NT2/D1 (cell line): ENCODE measurements at regions not wholly inside any gene's neighbourhood (a gene's known extent, or its start where the extent isn't known, plus 50 kb on each side); places are given as distances from the start of the nearest gene placed in this dataset.

Source experiments
- SUZ12 ChIP-seq: IDR thresholded peaks from 2 replicates; pipeline ENCODE4 v1.6.1; 2011; ENCODE audit not compliant: insufficient read length, insufficient read depth; ENCODE audit errors: extremely low read depth
- YY1 ChIP-seq: IDR thresholded peaks from 2 replicates; pipeline ENCODE4 v1.6.1; 2011; ENCODE audit not compliant: insufficient read length, insufficient read depth
- ZNF274 ChIP-seq: IDR thresholded peaks from 2 replicates; pipeline ENCODE4 v1.6.1; 2011; ENCODE audit warnings: mild to moderate bottlenecking, low read depth, low read length

DNA sequence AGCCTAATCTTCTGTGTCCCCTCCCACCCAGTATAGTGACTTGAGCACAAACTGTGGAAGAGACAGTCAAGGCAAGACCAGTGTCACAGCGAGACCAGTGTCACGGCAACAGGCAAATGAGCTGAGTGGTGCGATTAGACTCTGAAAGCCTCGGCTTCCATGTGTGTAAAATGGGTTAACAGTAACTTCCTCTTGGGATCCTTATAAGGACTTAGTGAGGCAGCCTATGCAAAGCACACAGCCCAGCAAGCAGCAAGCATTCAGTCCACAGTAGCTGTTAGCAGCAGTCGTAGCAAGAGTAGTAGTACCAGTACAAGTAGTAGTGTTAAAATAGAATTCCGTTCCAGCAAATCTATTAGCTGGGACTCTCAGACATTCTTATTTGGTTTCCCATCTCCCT, 334.1 kb downstream of the GABRB3 start:
- TF ChIP-seq YY1 (no peak), ZNF274 (no peak), SUZ12 (no peak)
